ENCODE measurements at regions not wholly inside any gene's neighbourhood (a gene's known extent, or its start where the extent isn't known, plus 50 kb on each side); places are given as distances from the start of the nearest gene placed in this dataset.

DNA sequence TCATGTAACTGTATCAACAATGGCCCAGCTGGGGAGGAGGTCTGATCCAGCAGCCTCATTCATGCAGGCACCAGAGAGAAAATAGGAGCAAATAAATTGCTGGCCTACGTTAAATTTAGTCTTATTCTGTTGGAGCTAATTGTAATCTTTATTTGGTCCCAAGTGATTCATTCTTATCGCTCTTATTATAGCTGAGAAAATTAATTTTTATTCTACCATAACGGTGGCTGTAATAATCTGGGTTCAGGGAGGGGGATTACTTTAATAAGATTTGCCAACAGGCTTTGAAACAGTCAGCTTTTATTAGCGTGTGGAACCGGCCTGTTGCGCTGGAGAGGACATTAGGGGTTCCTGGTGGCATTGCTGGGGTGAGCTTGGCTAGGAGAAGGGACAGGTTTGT lies 254.9 kb downstream of the AACS start:
- H3K27ac ChIP-seq = no peak overlapping the region
- no peak overlapping the region for H3K4me3 ChIP-seq
- TF ChIP-seq, protein P1, sequence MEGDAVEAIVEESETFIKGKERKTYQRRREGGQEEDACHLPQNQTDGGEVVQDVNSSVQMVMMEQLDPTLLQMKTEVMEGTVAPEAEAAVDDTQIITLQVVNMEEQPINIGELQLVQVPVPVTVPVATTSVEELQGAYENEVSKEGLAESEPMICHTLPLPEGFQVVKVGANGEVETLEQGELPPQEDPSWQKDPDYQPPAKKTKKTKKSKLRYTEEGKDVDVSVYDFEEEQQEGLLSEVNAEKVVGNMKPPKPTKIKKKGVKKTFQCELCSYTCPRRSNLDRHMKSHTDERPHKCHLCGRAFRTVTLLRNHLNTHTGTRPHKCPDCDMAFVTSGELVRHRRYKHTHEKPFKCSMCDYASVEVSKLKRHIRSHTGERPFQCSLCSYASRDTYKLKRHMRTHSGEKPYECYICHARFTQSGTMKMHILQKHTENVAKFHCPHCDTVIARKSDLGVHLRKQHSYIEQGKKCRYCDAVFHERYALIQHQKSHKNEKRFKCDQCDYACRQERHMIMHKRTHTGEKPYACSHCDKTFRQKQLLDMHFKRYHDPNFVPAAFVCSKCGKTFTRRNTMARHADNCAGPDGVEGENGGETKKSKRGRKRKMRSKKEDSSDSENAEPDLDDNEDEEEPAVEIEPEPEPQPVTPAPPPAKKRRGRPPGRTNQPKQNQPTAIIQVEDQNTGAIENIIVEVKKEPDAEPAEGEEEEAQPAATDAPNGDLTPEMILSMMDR (IDR thresholded peaks at IDR 0.05) = no peak
- peak; percentile 16 for DNase-seq (ENCODE audit: low spot score)

DNA sequence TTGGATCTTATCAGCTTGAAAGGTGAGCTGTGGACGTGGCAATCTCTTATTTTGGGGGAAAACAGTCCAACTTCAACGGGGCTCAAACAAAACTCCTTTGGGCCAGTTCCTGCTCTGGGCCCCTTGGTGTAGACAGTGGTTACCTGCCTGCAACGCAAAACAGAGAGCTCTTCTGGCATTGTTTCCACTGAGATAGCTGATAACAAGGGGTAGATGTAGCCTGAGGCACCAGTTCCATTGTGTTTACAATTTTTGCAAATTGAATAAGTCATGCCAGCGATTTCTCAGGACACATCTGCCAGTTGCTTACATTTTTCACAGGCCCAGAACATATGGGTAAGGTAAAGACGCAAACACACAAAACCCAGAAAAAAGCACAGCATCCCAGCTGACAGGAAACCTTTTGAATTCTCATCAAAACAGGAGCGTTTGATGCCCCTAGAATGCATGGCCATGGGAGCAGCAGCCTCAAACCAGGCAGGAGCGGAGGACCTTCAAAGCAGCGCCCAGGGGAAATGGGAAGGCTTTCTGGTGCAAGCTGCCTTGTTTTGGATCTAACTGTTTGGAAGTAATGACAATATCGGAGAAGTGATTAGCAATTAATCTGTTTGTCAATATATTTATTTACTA lies 259.7 kb downstream of the AACS start:
- TF ChIP-seq, protein P1 (IDR thresholded peaks at IDR 0.05) = no peak
- no peak overlapping the region for H3K27ac ChIP-seq
- no peak overlapping the region for H3K4me3 ChIP-seq
- DNase-seq (ENCODE audit: low spot score) = no peak

DNA sequence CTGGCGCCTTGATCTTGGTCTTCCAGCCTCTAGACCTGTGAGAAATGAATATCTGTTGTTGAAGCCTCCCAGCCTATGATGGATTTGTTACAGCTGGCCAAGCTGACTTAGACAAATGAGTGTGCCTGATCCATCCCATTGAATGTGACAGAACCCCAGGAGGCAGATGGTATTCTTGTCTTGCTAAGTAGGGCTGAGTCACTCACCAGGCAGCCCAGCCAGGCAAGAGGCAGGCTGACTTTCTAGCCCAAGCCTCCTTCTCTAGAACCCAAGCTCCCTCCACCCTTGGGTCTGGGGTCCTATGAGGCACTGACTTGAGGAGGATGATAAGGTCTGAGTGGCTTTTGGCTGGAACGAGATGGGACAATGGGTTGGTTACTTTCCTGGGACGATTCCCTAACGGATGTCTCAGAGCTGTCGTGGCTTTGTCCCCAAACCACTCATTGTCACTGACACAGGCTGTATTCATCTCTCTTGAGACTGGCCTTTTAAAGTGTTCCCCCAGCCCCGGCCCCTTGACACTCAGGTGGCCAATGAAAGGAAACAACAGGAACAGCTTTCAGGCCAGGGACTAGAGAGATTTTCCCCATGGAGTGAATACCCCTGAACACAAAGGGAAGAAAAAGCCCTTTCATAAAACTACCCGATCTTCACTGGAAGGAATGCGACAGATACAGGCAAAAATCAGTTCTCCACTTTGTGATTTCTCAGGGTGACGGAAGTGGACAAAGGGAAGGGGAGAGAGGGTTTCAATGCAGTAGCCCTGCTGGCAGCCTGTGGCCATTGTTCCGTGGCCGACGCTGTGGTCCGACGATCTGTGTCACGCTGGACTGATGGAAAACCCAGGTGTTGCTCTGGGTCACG lies 264.2 kb downstream of the AACS start:
- TF ChIP-seq, protein P1 (IDR thresholded peaks at IDR 0.05) = no peak
- no peak overlapping the region for H3K4me3 ChIP-seq

DNA sequence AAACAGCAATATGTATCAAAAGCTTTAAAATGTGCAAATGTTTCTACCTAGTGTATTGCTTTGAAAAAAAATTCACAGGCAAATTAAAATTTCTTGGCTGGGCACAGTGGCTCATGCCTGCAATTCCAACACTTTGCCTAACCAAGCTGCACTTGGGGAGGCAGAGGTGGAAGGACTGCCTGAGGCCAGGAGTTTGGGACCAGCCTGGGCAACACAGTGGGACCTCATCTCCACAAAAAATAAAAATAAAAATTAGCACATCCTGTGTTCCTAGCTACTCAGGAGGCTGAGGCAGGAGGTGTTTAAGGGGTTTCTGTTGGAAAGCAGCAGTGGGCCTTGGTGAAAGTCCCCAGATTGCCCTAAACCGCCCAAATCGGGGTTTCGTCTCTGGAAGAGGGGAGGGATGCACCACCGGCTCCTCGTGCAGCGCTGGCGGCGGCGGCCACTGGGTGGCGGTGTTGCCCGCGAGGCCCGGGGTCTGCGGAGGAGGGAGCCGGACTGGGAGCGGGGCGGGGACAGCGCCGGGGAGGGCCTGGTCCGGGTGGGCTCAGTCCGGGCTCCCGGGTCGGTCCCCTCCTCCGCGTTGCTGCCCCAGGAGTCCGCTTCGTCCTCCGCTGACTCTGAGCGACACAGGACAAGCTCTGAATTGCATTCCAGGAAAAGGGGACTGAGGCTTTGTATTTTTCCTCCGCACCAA lies 265.6 kb downstream of the AACS start:
- peak; percentile 67 for DNase-seq (ENCODE audit: low spot score)
- no peak overlapping the region for H3K27ac ChIP-seq
- TF ChIP-seq, protein P1 (IDR thresholded peaks at IDR 0.05) = peak; percentile 72
- H3K4me3 ChIP-seq = peak overlapping the region; percentile 68

More for the DNA sequence above, 264.2 kb downstream of the AACS start:
- peak; percentile 29 for DNase-seq (ENCODE audit: low spot score)
- no peak overlapping the region for H3K27ac ChIP-seq

DNA sequence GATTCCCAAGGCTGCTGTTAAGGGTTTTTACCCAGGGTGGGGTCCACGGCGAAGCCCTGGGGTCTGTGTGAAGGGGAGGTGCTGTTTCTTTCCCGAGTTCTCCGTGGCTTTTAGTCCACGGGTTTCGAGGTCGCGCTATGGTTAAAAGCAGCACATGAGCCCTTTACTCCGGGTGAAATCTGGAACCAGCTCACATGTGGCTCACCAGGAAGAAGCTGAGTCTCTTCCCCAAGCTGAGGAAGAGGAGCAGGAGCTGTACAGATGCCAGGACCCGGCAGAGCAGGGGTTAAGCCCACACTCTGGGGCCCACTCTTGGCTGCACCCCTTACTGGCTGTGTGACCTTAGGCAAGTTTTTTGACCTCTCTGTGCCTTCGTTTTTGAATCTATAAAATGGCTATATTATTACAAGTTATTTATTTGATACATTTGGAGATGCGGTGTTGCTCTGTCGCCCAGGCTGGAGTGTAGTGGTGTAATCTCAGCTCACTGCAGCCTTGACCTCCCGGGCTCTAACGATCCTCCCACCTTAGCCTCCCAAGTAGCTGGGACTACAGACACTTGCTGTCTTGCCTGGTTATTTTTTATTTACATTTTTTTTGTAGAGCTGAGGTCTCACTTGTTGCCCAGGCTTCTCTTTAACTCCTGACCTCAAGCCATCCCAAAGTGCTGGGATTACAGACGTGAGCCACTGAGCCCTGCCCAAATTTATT lies 266.3 kb downstream of the AACS start:
- H3K27ac ChIP-seq = no peak overlapping the region
- H3K4me3 ChIP-seq = peak overlapping the region; percentile 68
- DNase-seq (ENCODE audit: low spot score) = peak; percentile 57
- TF ChIP-seq, protein P1 (IDR thresholded peaks at IDR 0.05) = no peak

DNA sequence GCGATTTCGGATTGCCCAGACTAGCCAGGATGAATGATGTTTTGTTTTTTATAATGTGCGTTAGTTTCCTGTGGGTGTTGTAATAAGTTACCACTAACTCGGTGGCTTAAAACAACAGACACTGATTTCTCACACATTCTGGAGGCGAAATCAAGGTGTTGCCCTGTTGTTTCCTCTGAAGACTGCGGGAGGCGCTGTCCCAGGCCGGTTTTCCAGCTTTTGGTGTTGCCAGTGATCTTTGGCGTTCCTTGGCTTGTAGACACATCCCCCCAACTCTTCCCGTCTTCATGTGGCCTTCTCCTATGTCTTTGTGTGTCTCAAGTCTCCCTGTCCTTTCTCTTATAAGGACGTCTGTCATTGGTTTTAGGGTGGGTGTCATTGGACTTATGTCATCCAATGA lies 267.7 kb downstream of the AACS start:
- TF ChIP-seq, protein P1 (IDR thresholded peaks at IDR 0.05) = no peak
- DNase-seq (ENCODE audit: low spot score) = peak; percentile 22
- H3K4me3 ChIP-seq = no peak overlapping the region
- H3K27ac ChIP-seq = no peak overlapping the region

Data from coronary artery (tissue), 2 donors.